SK-N-SH (cell line): ENCODE measurements at regions not wholly inside any gene's neighbourhood (a gene's known extent, or its start where the extent isn't known, plus 50 kb on each side); places are given as distances from the start of the nearest gene placed in this dataset.
A peak's percentile ranks its signal among the peaks of the same experiment; 100 is the strongest.

ENCODE experiments used
- CTCF ChIA-PET: fragments of 300-600, 350-600 bp; formaldehyde crosslinking; extraction: SDS; loops from one replicate; lab custom pipeline; 2021; lab: Yijun Ruan, JAX
- POLR2A ChIA-PET: fragments of 350-600 bp; sonication (Branson Sonifier 250); formaldehyde crosslinking; extraction: SDS; loops from one replicate; lab custom pipeline; 2020; ENCODE audit warnings: antibody characterized with exemption, inconsistent platforms; lab: Yijun Ruan, JAX
- DNase-seq: peaks from one replicate; pipeline ENCODE4 v3.0.0; 2012
- H2AFZ ChIP-seq: fragments of 200-600 bp; sonication (generic); 2 replicates; pipeline ENCODE4 v1.8.1; 2016; ENCODE audit warnings: antibody characterized with exemption, mild to moderate bottlenecking, low read depth
- H3F3A ChIP-seq: fragments of 200-600 bp; sonication (generic); replicated peaks from 2 replicates; pipeline ENCODE3; 2016; ENCODE audit warnings: antibody characterized with exemption, mild to moderate bottlenecking; ENCODE audit not compliant: insufficient read depth
- H3K27ac ChIP-seq, 2 experiments: fragments of 200-500 bp in 1 of 2; fragments of 200-600 bp in 1 of 2; sonication (Bioruptor generic) in 1 of 2; sonication (generic), shearing (Covaris generic) in 1 of 2; 2 replicates each; pipeline versions ENCODE4 v1.5.1 to v1.6.1; 2014 to 2016; ENCODE audit warnings: low read depth in 2 of 2, inconsistent platforms in 1 of 2, low read length in 1 of 2, mild to moderate bottlenecking in 1 of 2, mixed read lengths in 1 of 2
- H3K27me3 ChIP-seq: fragments of 200-600 bp; sonication (generic), shearing (Covaris generic); 2 replicates; pipeline ENCODE4 v1.6.1; 2016; ENCODE audit warnings: mixed run types; ENCODE audit not compliant: insufficient read depth
- H3K36me3 ChIP-seq, 2 experiments: fragments of 200-500 bp in 1 of 2; fragments of 200-600 bp in 1 of 2; sonication (Bioruptor generic) in 1 of 2; sonication (generic) in 1 of 2; replicated peaks in 1 of 2; 2 replicates each; pipeline versions ENCODE3 to v1.5.1; 2014 to 2016; ENCODE audit warnings: low read length in 1 of 2, mild to moderate bottlenecking in 1 of 2; ENCODE audit not compliant: insufficient read depth in 2 of 2, control insufficient read depth in 1 of 2
- H3K4me1 ChIP-seq, 2 experiments: fragments of 200-500 bp in 1 of 2; fragments of 200-600 bp in 1 of 2; sonication (Bioruptor generic) in 1 of 2; sonication (generic), shearing (Covaris generic) in 1 of 2; 2 replicates each; pipeline versions ENCODE4 v1.5.1 to v1.6.1; 2014 to 2016; ENCODE audit warnings: low read depth in 1 of 2, low read length in 1 of 2, mixed run types in 1 of 2; ENCODE audit not compliant: insufficient read depth in 2 of 2, control insufficient read depth in 1 of 2
- H3K4me2 ChIP-seq: fragments of 200-600 bp; sonication (generic), shearing (Covaris generic); 2 replicates; pipeline ENCODE4 v1.6.1; 2017; ENCODE audit warnings: mixed run types
- H3K4me3 ChIP-seq, 2 experiments: fragments of 200-500 bp in 1 of 2; fragments of 200-600 bp in 1 of 2; sonication (Bioruptor generic) in 1 of 2; sonication (generic), shearing (Covaris generic) in 1 of 2; 2 replicates each; pipeline versions ENCODE4 v1.5.1 to v1.8.1; 2014 to 2016; ENCODE audit warnings: low read depth in 2 of 2, inconsistent platforms in 1 of 2, low read length in 1 of 2, mild to moderate bottlenecking in 1 of 2, mixed read lengths in 1 of 2, moderate library complexity in 1 of 2
- H3K79me2 ChIP-seq: fragments of 200-600 bp; sonication (generic); 2 replicates; pipeline ENCODE4 v1.8.1; 2017; ENCODE audit warnings: mild to moderate bottlenecking; ENCODE audit not compliant: insufficient read depth
- H3K9ac ChIP-seq: fragments of 200-600 bp; sonication (generic); 2 replicates; pipeline ENCODE4 v1.6.1; 2017; ENCODE audit warnings: mixed run types
- H3K9me2 ChIP-seq: fragments of 200-600 bp; sonication (generic); 2 replicates; pipeline ENCODE4 v1.6.1; 2017; ENCODE audit warnings: mixed run types
- H3K9me3 ChIP-seq: fragments of 200-600 bp; sonication (generic); 2 replicates; pipeline ENCODE4 v1.6.1; 2017; ENCODE audit warnings: mixed run types, mild to moderate bottlenecking, moderate library complexity
- H4K20me1 ChIP-seq: fragments of 200-600 bp; sonication (generic); 2 replicates; pipeline ENCODE4 v1.6.1; 2017; ENCODE audit warnings: mild to moderate bottlenecking, mixed run types; ENCODE audit not compliant: insufficient read depth
- CHD2 ChIP-seq: fragments of 150-350 bp; IDR thresholded peaks from 2 replicates; pipeline ENCODE4 v1.6.1; 2018; ENCODE audit warnings: low read length; ENCODE audit not compliant: partially characterized antibody
- EZH2phosphoT487 ChIP-seq: fragments of 200-600 bp; sonication (generic); IDR thresholded peaks from 2 replicates; pipeline ENCODE4 v1.6.1; 2017; ENCODE audit warnings: low read depth, mixed run types, mild to moderate bottlenecking, antibody characterized with exemption, moderate library complexity, borderline replicate concordance
- FOXM1 ChIP-seq: IDR thresholded peaks from 2 replicates; pipeline ENCODE4 v1.4.0; 2012; ENCODE audit warnings: low read depth, mild to moderate bottlenecking
- IRF3 ChIP-seq: fragments of 150-350 bp; IDR thresholded peaks from 2 replicates; pipeline ENCODE4 v1.6.1; 2016; ENCODE audit warnings: mild to moderate bottlenecking, low read depth, low read length
- MAX ChIP-seq: IDR thresholded peaks from 2 replicates; pipeline ENCODE4 v1.4.0; 2012; ENCODE audit warnings: low read depth
- NFIC ChIP-seq: IDR thresholded peaks from 2 replicates; pipeline ENCODE4 v1.4.0; 2012; ENCODE audit warnings: borderline replicate concordance
- POLR2AphosphoS5 ChIP-seq: IDR thresholded peaks from 2 replicates; pipeline ENCODE4 v1.6.1; 2012; ENCODE audit warnings: low read depth, low read length
- RAD21 ChIP-seq: IDR thresholded peaks from 2 replicates; pipeline ENCODE4 v1.6.1; 2012; ENCODE audit warnings: mild to moderate bottlenecking, low read length
- REST ChIP-seq: IDR thresholded peaks from 2 replicates; pipeline ENCODE4 v1.6.1; 2012; ENCODE audit warnings: mild to moderate bottlenecking, low read depth, low read length, moderate library complexity
- RFX5 ChIP-seq: IDR thresholded peaks from 2 replicates; pipeline ENCODE4 v1.6.1; 2012; ENCODE audit warnings: mild to moderate bottlenecking, improper control_type of control experiment, low read length
- SIN3A ChIP-seq: IDR thresholded peaks from 2 replicates; pipeline ENCODE4 v1.6.1; 2012; ENCODE audit warnings: low read depth, mild to moderate bottlenecking, low read length, moderate library complexity, borderline replicate concordance
- TAF1 ChIP-seq: IDR thresholded peaks from 2 replicates; pipeline ENCODE4 v1.6.1; 2012; ENCODE audit warnings: low read depth, mild to moderate bottlenecking, low read length, moderate library complexity, borderline replicate concordance
- TEAD4 ChIP-seq: IDR thresholded peaks from 2 replicates; pipeline ENCODE4 v1.4.0; 2012; ENCODE audit warnings: mild to moderate bottlenecking, borderline replicate concordance; ENCODE audit not compliant: insufficient read depth
- USF1 ChIP-seq: IDR thresholded peaks from 2 replicates; pipeline ENCODE4 v1.4.0; 2012; ENCODE audit warnings: low read depth, borderline replicate concordance
- YY1 ChIP-seq: IDR thresholded peaks from 2 replicates; pipeline ENCODE4 v1.4.0; 2012; ENCODE audit warnings: low read depth, mild to moderate bottlenecking
- ZBTB33 ChIP-seq: IDR thresholded peaks from 2 replicates; pipeline ENCODE4 v1.4.0; 2012; ENCODE audit warnings: low read depth, borderline replicate concordance
- WGBS: methylation state at CpG from one replicate; pipeline ENCODE4 v1.1.6; 2017; ENCODE audit warnings: low lambda C conversion rate; 5-methylcytosine and 5-hydroxymethylcytosine counted together
- TF ChIP-seq, protein P1 (sequence below): fragments of 200-600 bp; sonication (generic); IDR thresholded peaks from 2 replicates; pipeline ENCODE4 v1.6.1; 2017; ENCODE audit warnings: antibody characterized with exemption, mild to moderate bottlenecking, moderate library complexity
- TF ChIP-seq, protein P2 (sequence below): fragments of 150-350 bp; IDR thresholded peaks from 2 replicates; pipeline ENCODE4 v1.6.1; 2017; ENCODE audit warnings: antibody characterized with exemption, low read length, low read depth, borderline replicate concordance

GRCh38 chr16:35574011-35574410 lies 2114.6 kb downstream of the TP53TG3F start:
- H3K9me2 ChIP-seq, result no peaks in the 10 kb centered on the region
- no peak overlapping the region for H3K9ac ChIP-seq
- no peak overlapping the region for H3K27ac ChIP-seq
- no peaks in the 10 kb centered on the region; a peak in 1 of 4 replicates for H3K4me1 ChIP-seq
- no peak for TF ChIP-seq TAF1
- TF ChIP-seq SIN3A, result no peak
- TF ChIP-seq, protein P1, sequence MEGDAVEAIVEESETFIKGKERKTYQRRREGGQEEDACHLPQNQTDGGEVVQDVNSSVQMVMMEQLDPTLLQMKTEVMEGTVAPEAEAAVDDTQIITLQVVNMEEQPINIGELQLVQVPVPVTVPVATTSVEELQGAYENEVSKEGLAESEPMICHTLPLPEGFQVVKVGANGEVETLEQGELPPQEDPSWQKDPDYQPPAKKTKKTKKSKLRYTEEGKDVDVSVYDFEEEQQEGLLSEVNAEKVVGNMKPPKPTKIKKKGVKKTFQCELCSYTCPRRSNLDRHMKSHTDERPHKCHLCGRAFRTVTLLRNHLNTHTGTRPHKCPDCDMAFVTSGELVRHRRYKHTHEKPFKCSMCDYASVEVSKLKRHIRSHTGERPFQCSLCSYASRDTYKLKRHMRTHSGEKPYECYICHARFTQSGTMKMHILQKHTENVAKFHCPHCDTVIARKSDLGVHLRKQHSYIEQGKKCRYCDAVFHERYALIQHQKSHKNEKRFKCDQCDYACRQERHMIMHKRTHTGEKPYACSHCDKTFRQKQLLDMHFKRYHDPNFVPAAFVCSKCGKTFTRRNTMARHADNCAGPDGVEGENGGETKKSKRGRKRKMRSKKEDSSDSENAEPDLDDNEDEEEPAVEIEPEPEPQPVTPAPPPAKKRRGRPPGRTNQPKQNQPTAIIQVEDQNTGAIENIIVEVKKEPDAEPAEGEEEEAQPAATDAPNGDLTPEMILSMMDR, result no peak
- TF ChIP-seq NFIC, result no peak
- TF ChIP-seq IRF3, result no peak
- TF ChIP-seq EZH2phosphoT487, result no peak
- TF ChIP-seq REST, result no peak
- TF ChIP-seq TEAD4, result no peak
- no peak for TF ChIP-seq RFX5
- no peak for TF ChIP-seq CHD2
- TF ChIP-seq MAX, result no peak
- TF ChIP-seq USF1, result no peak
- TF ChIP-seq RAD21, result no peak
- TF ChIP-seq FOXM1, result no peak
- TF ChIP-seq, protein P2, sequence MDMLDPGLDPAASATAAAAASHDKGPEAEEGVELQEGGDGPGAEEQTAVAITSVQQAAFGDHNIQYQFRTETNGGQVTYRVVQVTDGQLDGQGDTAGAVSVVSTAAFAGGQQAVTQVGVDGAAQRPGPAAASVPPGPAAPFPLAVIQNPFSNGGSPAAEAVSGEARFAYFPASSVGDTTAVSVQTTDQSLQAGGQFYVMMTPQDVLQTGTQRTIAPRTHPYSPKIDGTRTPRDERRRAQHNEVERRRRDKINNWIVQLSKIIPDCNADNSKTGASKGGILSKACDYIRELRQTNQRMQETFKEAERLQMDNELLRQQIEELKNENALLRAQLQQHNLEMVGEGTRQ, result no peak
- TF ChIP-seq ZBTB33, result no peak
- no peak for TF ChIP-seq POLR2AphosphoS5
- TF ChIP-seq YY1, result no peak
- peak overlapping the region; percentile 69 for H3K4me2 ChIP-seq
- H3K4me3 ChIP-seq, result peak overlapping the region; percentile 46 to 51
- no peaks in the 10 kb centered on the region for H3K79me2 ChIP-seq
- H2AFZ ChIP-seq, result peak overlapping the region; percentile 84
- POLR2A ChIA-PET, result interaction anchor here (0.9 kb wide), 1 partner anchor 21 kb away, joined by 3 read pairs; no protein-coding TSS in a partner anchor
- H3K27me3 ChIP-seq, result no peaks in the 10 kb centered on the region
- DNase-seq, result peak; percentile 45
- CTCF ChIA-PET, result no interaction called here
- no peaks in the 10 kb centered on the region for H3K36me3 ChIP-seq
- no peaks in the 10 kb centered on the region for H4K20me1 ChIP-seq
- no peaks in the 10 kb centered on the region for H3F3A ChIP-seq
- 14% methylated on average over 24 of the region's 29 CpGs for WGBS
- no peaks in the 10 kb centered on the region for H3K9me3 ChIP-seq
